ENCODE measurements at regions not wholly inside any gene's neighbourhood (a gene's known extent, or its start where the extent isn't known, plus 50 kb on each side); places are given as distances from the start of the nearest gene placed in this dataset.
A peak's percentile ranks its signal among the peaks of the same experiment; 100 is the strongest.

DNA sequence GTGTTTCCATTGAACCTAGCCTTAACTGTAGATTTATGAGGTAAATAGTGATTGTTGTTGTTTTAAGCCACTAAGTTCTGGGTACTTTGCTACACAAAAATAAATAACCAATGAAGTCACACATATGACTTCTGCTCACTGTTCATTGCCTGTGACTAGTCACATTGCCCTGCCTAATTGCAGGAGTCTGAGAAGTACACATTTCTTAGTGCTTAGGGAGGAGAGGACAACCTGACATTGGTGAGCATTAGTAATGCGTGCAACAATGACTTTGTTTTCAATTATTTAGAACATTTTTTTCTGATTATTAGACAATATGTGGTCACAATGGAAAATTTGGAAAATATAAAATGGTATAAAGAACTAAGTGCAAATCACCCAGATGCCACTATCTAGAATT, 133.2 kb upstream of the DAZL start:
- Histone ChIP-seq H3K36me3 (ENCODE audit: control insufficient read depth, insufficient read depth, low read length) (no peaks in the 10 kb centered on the region), H3K4me3 (ENCODE audit: low read depth, low read length) (no peak overlapping the region), H3K27me3 (ENCODE audit: control insufficient read depth, insufficient read depth, low read length) (no peaks in the 10 kb centered on the region)
- POLR2A ChIA-PET, result no interaction called here
- CTCF ChIA-PET, result no interaction called here
- TF ChIP-seq, protein P1, sequence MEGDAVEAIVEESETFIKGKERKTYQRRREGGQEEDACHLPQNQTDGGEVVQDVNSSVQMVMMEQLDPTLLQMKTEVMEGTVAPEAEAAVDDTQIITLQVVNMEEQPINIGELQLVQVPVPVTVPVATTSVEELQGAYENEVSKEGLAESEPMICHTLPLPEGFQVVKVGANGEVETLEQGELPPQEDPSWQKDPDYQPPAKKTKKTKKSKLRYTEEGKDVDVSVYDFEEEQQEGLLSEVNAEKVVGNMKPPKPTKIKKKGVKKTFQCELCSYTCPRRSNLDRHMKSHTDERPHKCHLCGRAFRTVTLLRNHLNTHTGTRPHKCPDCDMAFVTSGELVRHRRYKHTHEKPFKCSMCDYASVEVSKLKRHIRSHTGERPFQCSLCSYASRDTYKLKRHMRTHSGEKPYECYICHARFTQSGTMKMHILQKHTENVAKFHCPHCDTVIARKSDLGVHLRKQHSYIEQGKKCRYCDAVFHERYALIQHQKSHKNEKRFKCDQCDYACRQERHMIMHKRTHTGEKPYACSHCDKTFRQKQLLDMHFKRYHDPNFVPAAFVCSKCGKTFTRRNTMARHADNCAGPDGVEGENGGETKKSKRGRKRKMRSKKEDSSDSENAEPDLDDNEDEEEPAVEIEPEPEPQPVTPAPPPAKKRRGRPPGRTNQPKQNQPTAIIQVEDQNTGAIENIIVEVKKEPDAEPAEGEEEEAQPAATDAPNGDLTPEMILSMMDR (IDR thresholded peaks at IDR 0.05; ENCODE audit: insufficient read depth, low read depth, low read length), result no peak
- DNase-seq (ENCODE audit: low read depth), result no peak

DNA sequence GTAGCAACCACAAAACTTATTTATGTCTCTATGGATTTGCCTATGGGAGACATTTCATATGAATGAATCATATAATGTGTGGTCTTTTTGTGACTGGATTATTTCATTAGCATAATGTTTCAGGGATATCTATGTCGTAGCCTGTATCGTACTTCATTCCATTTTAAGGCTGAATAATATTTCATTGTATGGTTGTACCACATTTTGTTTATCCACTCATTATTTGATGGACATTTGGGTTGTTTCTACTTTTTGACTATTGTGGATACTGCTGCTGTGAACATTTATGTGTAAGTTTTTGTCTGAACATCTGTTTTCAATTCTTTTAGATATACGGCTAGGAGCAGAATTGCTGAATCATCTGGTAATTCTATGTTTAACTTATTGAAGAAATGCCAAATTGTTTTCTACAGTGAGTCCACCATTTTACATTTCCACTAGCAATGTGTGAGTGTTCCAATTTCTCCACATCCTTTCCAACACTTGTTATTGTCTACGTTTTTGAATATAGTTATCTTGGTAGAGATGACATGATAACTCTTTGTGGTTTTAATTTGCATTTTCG, 134.4 kb upstream of the DAZL start:
- Histone ChIP-seq H3K4me3 (ENCODE audit: low read depth, low read length) (no peak overlapping the region), H3K36me3 (ENCODE audit: control insufficient read depth, insufficient read depth, low read length) (no peaks in the 10 kb centered on the region), H3K27me3 (ENCODE audit: control insufficient read depth, insufficient read depth, low read length) (no peaks in the 10 kb centered on the region)
- ChIA-PET CTCF (no interaction called here), POLR2A (no interaction called here)
- DNase-seq (ENCODE audit: low read depth), result no peak
- TF ChIP-seq, protein P1 (IDR thresholded peaks at IDR 0.05; ENCODE audit: insufficient read depth, low read depth, low read length), result no peak

GRCh38 chr3:16740515-16740914, 135.3 kb upstream of the DAZL start:
- ChIA-PET POLR2A (no interaction called here), CTCF (no interaction called here)
- Histone ChIP-seq H3K36me3 (ENCODE audit: control insufficient read depth, insufficient read depth, low read length) (no peaks in the 10 kb centered on the region), H3K27me3 (ENCODE audit: control insufficient read depth, insufficient read depth, low read length) (no peaks in the 10 kb centered on the region), H3K4me3 (ENCODE audit: low read depth, low read length) (no peak overlapping the region)
- TF ChIP-seq, protein P1 (IDR thresholded peaks at IDR 0.05; ENCODE audit: insufficient read depth, low read depth, low read length), result no peak
- no peak for DNase-seq (ENCODE audit: low read depth)

DNA sequence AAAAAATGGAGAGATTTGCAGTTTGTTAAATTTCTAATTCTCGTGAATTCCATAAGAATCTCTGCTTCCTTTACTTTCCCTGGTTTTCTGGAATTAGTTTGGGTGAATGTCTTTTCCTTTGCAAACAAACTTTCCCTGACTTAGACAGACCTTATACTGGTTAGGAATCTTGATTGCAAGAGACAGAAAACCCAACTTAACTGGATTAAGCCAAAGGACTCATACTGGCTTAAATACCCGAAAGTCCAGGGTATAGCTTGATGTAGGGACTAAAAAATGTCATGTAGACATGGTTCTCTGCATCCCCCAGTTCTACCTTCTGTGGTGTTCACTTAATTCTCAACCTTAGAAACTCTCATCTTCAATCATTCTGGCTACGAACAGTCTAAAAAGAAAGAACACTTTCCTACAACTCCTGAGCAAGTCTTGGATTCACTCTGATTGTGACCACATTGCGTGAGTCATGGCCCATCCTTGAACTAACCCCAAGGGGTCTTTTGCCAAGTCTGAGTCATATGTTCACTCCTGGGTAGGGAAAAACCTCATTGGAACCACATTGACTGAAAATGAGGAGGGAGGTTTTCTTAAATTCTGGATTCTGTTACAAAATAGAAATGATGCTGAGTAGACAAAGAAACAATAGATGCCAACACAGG, 136.0 kb upstream of the DAZL start:
- TF ChIP-seq, protein P1 (IDR thresholded peaks at IDR 0.05; ENCODE audit: insufficient read depth, low read depth, low read length), result no peak
- peak; percentile 68 for DNase-seq (ENCODE audit: low read depth)
- POLR2A ChIA-PET, result no interaction called here
- CTCF ChIA-PET, result no interaction called here
- Histone ChIP-seq H3K4me3 (ENCODE audit: low read depth, low read length) (no peak overlapping the region), H3K36me3 (ENCODE audit: control insufficient read depth, insufficient read depth, low read length) (no peaks in the 10 kb centered on the region), H3K27me3 (ENCODE audit: control insufficient read depth, insufficient read depth, low read length) (no peaks in the 10 kb centered on the region)

- H3K4me3 ChIP-seq (ENCODE audit: low read depth, low read length), result no peak overlapping the region
- H3K27me3 ChIP-seq (ENCODE audit: control insufficient read depth, insufficient read depth, low read length), result no peaks in the 10 kb centered on the region
- peak; percentile 25 for DNase-seq (ENCODE audit: low read depth)
- CTCF ChIA-PET, result no interaction called here
- H3K36me3 ChIP-seq (ENCODE audit: control insufficient read depth, insufficient read depth, low read length), result no peaks in the 10 kb centered on the region
- POLR2A ChIA-PET, result no interaction called here
- TF ChIP-seq, protein P1 (IDR thresholded peaks at IDR 0.05; ENCODE audit: insufficient read depth, low read depth, low read length), result no peak
Observed at GRCh38 chr3:16741890-16742289, 136.7 kb upstream of the DAZL start.
